ENCODE measurements at regions not wholly inside any gene's neighbourhood (a gene's known extent, or its start where the extent isn't known, plus 50 kb on each side); places are given as distances from the start of the nearest gene placed in this dataset.

DNA sequence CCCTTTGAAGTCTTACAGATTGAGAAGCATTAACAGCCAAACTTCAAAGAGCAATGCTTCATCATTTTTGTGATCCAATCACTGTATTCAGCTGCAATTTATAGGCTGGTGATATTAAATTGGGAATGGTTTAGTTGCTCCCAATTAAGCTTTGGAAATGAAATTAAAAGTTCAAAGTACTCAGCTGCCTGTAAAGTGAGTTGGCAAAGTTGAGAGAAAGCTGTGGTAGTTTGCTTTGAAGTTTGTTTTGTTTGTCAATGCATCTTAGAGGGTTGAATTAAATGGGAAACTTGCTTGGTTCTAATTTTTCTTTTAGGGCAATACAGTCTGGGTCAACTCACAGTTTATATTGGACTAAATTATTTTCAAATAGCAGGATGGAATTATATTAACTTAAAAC lies 238.4 kb upstream of the CTSO start:
- no peaks in the 10 kb centered on the region for H4K20me1 ChIP-seq (replicated peaks; ENCODE audit: control insufficient read depth, extremely low read depth, insufficient read depth, low read length)
- BruUV-seq (replicated peaks), result no TSS peak
- intact Hi-C loops (cut with micrococcal nuclease) (no loop called here), dilution Hi-C loops (cut with MboI; ENCODE audit: extremely low pct_ligation_motif_present, low sequenced_read_pairs) (no loop called here)
- no peak overlapping the region for H3K4me3 ChIP-seq (replicated peaks in 1 of 3; ENCODE audit: insufficient read depth in 1 of 3, low read depth in 1 of 3, low read length in 3 of 3)
- no peaks in the 10 kb centered on the region for H3K9me1 ChIP-seq (replicated peaks; ENCODE audit: control insufficient read depth, extremely low read depth, insufficient read depth, low read length)
- no peak overlapping the region for H3K27ac ChIP-seq (ENCODE audit: insufficient read depth, low read depth, low read length)
- H3K9me3 ChIP-seq (replicated peaks; ENCODE audit: control insufficient read depth, insufficient read depth, low read length), result no peaks in the 10 kb centered on the region
- POLR2A ChIA-PET, result no interaction called here
- H3K79me2 ChIP-seq (ENCODE audit: control insufficient read depth, insufficient read depth, low read length), result no peaks in the 10 kb centered on the region
- FAIRE-seq, result no peak
- no peaks in the 10 kb centered on the region for H3K36me3 ChIP-seq (ENCODE audit: control insufficient read depth in 2 of 2, extremely low read depth in 1 of 2, insufficient read depth in 2 of 2, low read length in 2 of 2)
- no peak for DNase-seq (ENCODE audit: low read depth, low spot score)
- no peak overlapping the region for H3K9ac ChIP-seq (replicated peaks; ENCODE audit: extremely low read depth, insufficient read depth, low read length)
- no peak overlapping the region for H3K4me2 ChIP-seq (ENCODE audit: insufficient read depth, low read length)
- H2AFZ ChIP-seq (ENCODE audit: low read depth, low read length), result no peak overlapping the region
- no peaks in the 10 kb centered on the region for H3K4me1 ChIP-seq (ENCODE audit: control insufficient read depth, extremely low read depth, insufficient read depth, low read length)
- CTCF ChIA-PET, result no interaction called here
- no peaks in the 10 kb centered on the region for H3K27me3 ChIP-seq (ENCODE audit: control insufficient read depth in 2 of 2, insufficient read depth in 2 of 2, low read length in 2 of 2)
- TF ChIP-seq MAX (IDR thresholded peaks at IDR 0.05; ENCODE audit: insufficient read depth, insufficient read length) (no peak), JUN (IDR thresholded peaks at IDR 0.05; ENCODE audit: borderline replicate concordance, insufficient read depth, insufficient read length, low read depth) (no peak), EZH2 (IDR thresholded peaks at IDR 0.05; ENCODE audit: borderline replicate concordance, low read depth, low read length, severe bottlenecking) (no peak), FOS (IDR thresholded peaks at IDR 0.05; ENCODE audit: borderline replicate concordance, insufficient read depth, low read length) (no peak), GATA2 (IDR thresholded peaks at IDR 0.05; ENCODE audit: insufficient read depth, insufficient read length, low read depth, low read length) (no peak)

- intact Hi-C loops (cut with micrococcal nuclease), result no loop called here
- CTCF ChIA-PET, result no interaction called here
- Histone ChIP-seq H3K36me3 (ENCODE audit: control insufficient read depth in 2 of 2, extremely low read depth in 1 of 2, insufficient read depth in 2 of 2, low read length in 2 of 2) (no peaks in the 10 kb centered on the region), H3K4me1 (ENCODE audit: control insufficient read depth, extremely low read depth, insufficient read depth, low read length) (no peaks in the 10 kb centered on the region), H4K20me1 (replicated peaks; ENCODE audit: control insufficient read depth, extremely low read depth, insufficient read depth, low read length) (no peaks in the 10 kb centered on the region), H3K9ac (replicated peaks; ENCODE audit: extremely low read depth, insufficient read depth, low read length) (no peak overlapping the region), H3K9me3 (replicated peaks; ENCODE audit: control insufficient read depth, insufficient read depth, low read length) (no peaks in the 10 kb centered on the region), H3K4me3 (replicated peaks in 1 of 3; ENCODE audit: insufficient read depth in 1 of 3, low read depth in 1 of 3, low read length in 3 of 3) (no peak overlapping the region), H3K27me3 (ENCODE audit: control insufficient read depth in 2 of 2, insufficient read depth in 2 of 2, low read length in 2 of 2) (no peaks in the 10 kb centered on the region), H3K9me1 (replicated peaks; ENCODE audit: control insufficient read depth, extremely low read depth, insufficient read depth, low read length) (no peaks in the 10 kb centered on the region), H3K4me2 (ENCODE audit: insufficient read depth, low read length) (no peak overlapping the region), H3K27ac (ENCODE audit: insufficient read depth, low read depth, low read length) (no peak overlapping the region), H2AFZ (ENCODE audit: low read depth, low read length) (no peak overlapping the region), H3K79me2 (ENCODE audit: control insufficient read depth, insufficient read depth, low read length) (no peaks in the 10 kb centered on the region)
- FAIRE-seq, result no peak
- no TSS peak for BruUV-seq (replicated peaks)
- dilution Hi-C loops (cut with MboI; ENCODE audit: extremely low pct_ligation_motif_present, low sequenced_read_pairs), result no loop called here
- POLR2A ChIA-PET, result no interaction called here
- DNase-seq (ENCODE audit: low read depth, low spot score), result no peak
- TF ChIP-seq POLR2A (IDR thresholded peaks at IDR 0.05; ENCODE audit: low read depth, low read length) (no peak), GATA2 (IDR thresholded peaks at IDR 0.05; ENCODE audit: insufficient read depth, insufficient read length, low read depth, low read length) (no peak), MAX (IDR thresholded peaks at IDR 0.05; ENCODE audit: insufficient read depth, insufficient read length) (no peak), JUN (IDR thresholded peaks at IDR 0.05; ENCODE audit: borderline replicate concordance, insufficient read depth, insufficient read length, low read depth) (no peak), EZH2 (IDR thresholded peaks at IDR 0.05; ENCODE audit: borderline replicate concordance, low read depth, low read length, severe bottlenecking) (no peak), FOS (IDR thresholded peaks at IDR 0.05; ENCODE audit: borderline replicate concordance, insufficient read depth, low read length) (no peak), MYC (IDR thresholded peaks at IDR 0.05; ENCODE audit: low read depth, low read length) (no peak), POLR2AphosphoS5 (IDR thresholded peaks at IDR 0.05; ENCODE audit: insufficient read depth, low read depth, low read length) (no peak)
- TF ChIP-seq, protein P1, sequence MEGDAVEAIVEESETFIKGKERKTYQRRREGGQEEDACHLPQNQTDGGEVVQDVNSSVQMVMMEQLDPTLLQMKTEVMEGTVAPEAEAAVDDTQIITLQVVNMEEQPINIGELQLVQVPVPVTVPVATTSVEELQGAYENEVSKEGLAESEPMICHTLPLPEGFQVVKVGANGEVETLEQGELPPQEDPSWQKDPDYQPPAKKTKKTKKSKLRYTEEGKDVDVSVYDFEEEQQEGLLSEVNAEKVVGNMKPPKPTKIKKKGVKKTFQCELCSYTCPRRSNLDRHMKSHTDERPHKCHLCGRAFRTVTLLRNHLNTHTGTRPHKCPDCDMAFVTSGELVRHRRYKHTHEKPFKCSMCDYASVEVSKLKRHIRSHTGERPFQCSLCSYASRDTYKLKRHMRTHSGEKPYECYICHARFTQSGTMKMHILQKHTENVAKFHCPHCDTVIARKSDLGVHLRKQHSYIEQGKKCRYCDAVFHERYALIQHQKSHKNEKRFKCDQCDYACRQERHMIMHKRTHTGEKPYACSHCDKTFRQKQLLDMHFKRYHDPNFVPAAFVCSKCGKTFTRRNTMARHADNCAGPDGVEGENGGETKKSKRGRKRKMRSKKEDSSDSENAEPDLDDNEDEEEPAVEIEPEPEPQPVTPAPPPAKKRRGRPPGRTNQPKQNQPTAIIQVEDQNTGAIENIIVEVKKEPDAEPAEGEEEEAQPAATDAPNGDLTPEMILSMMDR (IDR thresholded peaks at IDR 0.05; ENCODE audit: extremely low read depth in 1 of 2, insufficient read depth in 1 of 2, low read depth in 1 of 2, low read length in 2 of 2), result no peak
Observed at GRCh38 chr4:156191044-156191781, 237.5 kb upstream of the CTSO start.

Measured in endothelial cell of umbilical vein (primary cell).